WTC11 (cell line): ENCODE measurements at regions not wholly inside any gene's neighbourhood (a gene's known extent, or its start where the extent isn't known, plus 50 kb on each side); places are given as distances from the start of the nearest gene placed in this dataset.

Source experiments
- ATAC-seq: fragments of 200-7000 bp; cut with Tn5 transposase; 2 replicates; pipeline ENCODE4 v1.10.0; 2021; ENCODE audit warnings: mild to moderate bottlenecking, moderate library complexity
- CTCF ChIA-PET: fragments of 300-600 bp; sonication (Branson Sonifier 250); formaldehyde crosslinking; loops from one replicate; lab custom pipeline; 2021; ENCODE audit warnings: antibody characterized with exemption; lab: Charles Lee
- POLR2A ChIA-PET: fragments of 350-600 bp; sonication (Branson Sonifier 250); formaldehyde crosslinking; loops from one replicate; lab custom pipeline; 2021; ENCODE audit warnings: antibody characterized with exemption; lab: Charles Lee
- DNase-seq: peaks from one replicate; pipeline ENCODE4 v3.0.0; 2021; ENCODE audit warnings: low spot score
- H3K27ac Mint-ChIP-seq: 2 replicates; pipeline ENCODE4 v1.8.0; 2021; ENCODE audit warnings: mixed read lengths
- H3K27me3 Mint-ChIP-seq: 2 replicates; pipeline ENCODE4 v1.8.0; 2021; ENCODE audit warnings: low read depth, mild to moderate bottlenecking, moderate library complexity, mixed read lengths
- H3K36me3 Mint-ChIP-seq: 2 replicates; pipeline ENCODE4 v1.8.0; 2021; ENCODE audit warnings: mixed read lengths
- H3K4me1 Mint-ChIP-seq: 2 replicates; pipeline ENCODE4 v1.8.0; 2022; ENCODE audit warnings: mixed read lengths
- H3K4me3 Mint-ChIP-seq: 2 replicates; pipeline ENCODE4 v1.8.0; 2021; ENCODE audit warnings: mild to moderate bottlenecking, moderate library complexity, mixed read lengths
- H3K9me3 Mint-ChIP-seq: 2 replicates; pipeline ENCODE4 v1.8.0; 2021; ENCODE audit warnings: mixed read lengths
- CREB1 ChIP-seq: sonication (generic); formaldehyde crosslinking; IDR thresholded peaks from 2 replicates; pipeline ENCODE4 v1.8.0; 2023; ENCODE audit warnings: mild to moderate bottlenecking, missing genetic modification reagents
- CREM ChIP-seq: sonication (generic); formaldehyde crosslinking; IDR thresholded peaks from 2 replicates; pipeline ENCODE4 v1.8.1; 2022; ENCODE audit warnings: mild to moderate bottlenecking, missing genetic modification reagents, moderate library complexity
- EMX1 ChIP-seq: fragments of 250-450 bp; sonication (Bioruptor Pico); IDR thresholded peaks from 2 replicates; pipeline ENCODE4 v1.8.0; 2021; ENCODE audit warnings: mild to moderate bottlenecking
- GRHL2 ChIP-seq: fragments of 250-450 bp; sonication (Bioruptor Pico); IDR thresholded peaks from 2 replicates; pipeline ENCODE4 v1.8.0; 2022; ENCODE audit warnings: mild to moderate bottlenecking, moderate library complexity; ENCODE audit not compliant: insufficient replicate concordance, severe bottlenecking
- GTF2I ChIP-seq: fragments of 250-450 bp; sonication (Bioruptor Pico); conservative IDR thresholded peaks from 2 replicates; pipeline ENCODE4 v1.4.0; 2021; ENCODE audit warnings: mild to moderate bottlenecking
- IRF2 ChIP-seq: sonication (generic); formaldehyde crosslinking; IDR thresholded peaks from 2 replicates; pipeline ENCODE4 v1.8.0; 2022; ENCODE audit warnings: low read depth, missing genetic modification reagents, borderline replicate concordance
- JUN ChIP-seq: sonication (generic); formaldehyde crosslinking; IDR thresholded peaks from 2 replicates; pipeline ENCODE4 v1.8.0; 2023; ENCODE audit warnings: mild to moderate bottlenecking, missing genetic modification reagents
- KAT7 ChIP-seq: sonication (generic); formaldehyde crosslinking; IDR thresholded peaks from 2 replicates; pipeline ENCODE4 v1.8.1; 2023; ENCODE audit warnings: missing genetic modification reagents, mild to moderate bottlenecking, borderline replicate concordance
- NFATC4 ChIP-seq: fragments of 250-450 bp; sonication (Bioruptor Pico); IDR thresholded peaks from 2 replicates; pipeline ENCODE4 v1.9.0; 2021; ENCODE audit warnings: mild to moderate bottlenecking
- NFYB ChIP-seq: sonication (generic); formaldehyde crosslinking; conservative IDR thresholded peaks from 2 replicates; pipeline ENCODE4 v1.8.0; 2022; ENCODE audit warnings: low read depth, missing genetic modification reagents
- NR1H2 ChIP-seq: sonication (generic); formaldehyde crosslinking; IDR thresholded peaks from 2 replicates; pipeline ENCODE4 v1.9.0; 2021; ENCODE audit warnings: mild to moderate bottlenecking, moderate library complexity, missing genetic modification reagents
- NR3C1 ChIP-seq: sonication (generic); formaldehyde crosslinking; conservative IDR thresholded peaks from 2 replicates; pipeline ENCODE4 v1.8.1; 2023; ENCODE audit warnings: low read depth, mild to moderate bottlenecking, missing genetic modification reagents
- RELA ChIP-seq: sonication (generic); formaldehyde crosslinking; IDR thresholded peaks from 2 replicates; pipeline ENCODE4 v1.8.1; 2022; ENCODE audit warnings: missing genetic modification reagents, mild to moderate bottlenecking, borderline replicate concordance
- SMAD3 ChIP-seq: sonication (generic); formaldehyde crosslinking; IDR thresholded peaks from 2 replicates; pipeline ENCODE4 v1.8.0; 2022; ENCODE audit warnings: missing genetic modification reagents, mild to moderate bottlenecking, borderline replicate concordance
- SOX15 ChIP-seq: fragments of 250-450 bp; sonication (Bioruptor Pico); IDR thresholded peaks from 2 replicates; pipeline ENCODE4 v1.9.0; 2021; ENCODE audit warnings: mild to moderate bottlenecking
- TEAD1 ChIP-seq: sonication (generic); formaldehyde crosslinking; IDR thresholded peaks from 2 replicates; pipeline ENCODE4 v1.8.0; 2022; ENCODE audit warnings: mild to moderate bottlenecking, missing genetic modification reagents
- TEAD4 ChIP-seq: sonication (generic); formaldehyde crosslinking; IDR thresholded peaks from 2 replicates; pipeline ENCODE4 v1.8.0; 2022; ENCODE audit warnings: mild to moderate bottlenecking, missing genetic modification reagents
- ZNF263 ChIP-seq: sonication (generic); formaldehyde crosslinking; IDR thresholded peaks from 2 replicates; pipeline ENCODE4 v1.8.1; 2022; ENCODE audit warnings: low read depth, mild to moderate bottlenecking, moderate library complexity, missing genetic modification reagents
- ZNF671 ChIP-seq: fragments of 250-450 bp; sonication (Bioruptor Pico); IDR thresholded peaks from 2 replicates; pipeline ENCODE4 v1.8.0; 2021; ENCODE audit warnings: mild to moderate bottlenecking
- TF ChIP-seq, protein P1 (sequence below): sonication (generic); formaldehyde crosslinking; IDR thresholded peaks from 2 replicates; pipeline ENCODE4 v1.8.0; 2022; ENCODE audit warnings: mild to moderate bottlenecking, missing genetic modification reagents
- TF ChIP-seq, protein P2 (sequence below): fragments of 250-450 bp; sonication (Bioruptor Pico); IDR thresholded peaks from 2 replicates; pipeline ENCODE4 v1.9.0; 2021; ENCODE audit warnings: mild to moderate bottlenecking
- TF ChIP-seq, protein P3 (sequence below): sonication (generic); formaldehyde crosslinking; IDR thresholded peaks from 2 replicates; pipeline ENCODE4 v1.8.0; 2022; ENCODE audit warnings: mild to moderate bottlenecking, missing genetic modification reagents
- TF ChIP-seq, protein P4 (sequence below): sonication (generic); formaldehyde crosslinking; IDR thresholded peaks from 2 replicates; pipeline ENCODE4 v1.8.1; 2023; ENCODE audit warnings: mild to moderate bottlenecking, moderate library complexity, missing genetic modification reagents
- TF ChIP-seq, protein P5 (sequence below): sonication (generic); formaldehyde crosslinking; IDR thresholded peaks from 2 replicates; pipeline ENCODE4 v1.8.1; 2023; ENCODE audit warnings: mild to moderate bottlenecking, missing genetic modification reagents, moderate library complexity
- TF ChIP-seq, protein P6 (sequence below): sonication (generic); formaldehyde crosslinking; IDR thresholded peaks from 2 replicates; pipeline ENCODE4 v1.8.1; 2022; ENCODE audit warnings: missing genetic modification reagents, borderline replicate concordance
- TF ChIP-seq, protein P7 (sequence below): fragments of 250-450 bp; sonication (Bioruptor Pico); IDR thresholded peaks from 2 replicates; pipeline ENCODE4 v2.1.2; 2022; ENCODE audit warnings: mild to moderate bottlenecking, moderate library complexity
- TF ChIP-seq, protein P8 (sequence below): sonication (generic); formaldehyde crosslinking; IDR thresholded peaks from 2 replicates; pipeline ENCODE4 v1.8.0; 2022; ENCODE audit warnings: mild to moderate bottlenecking, missing genetic modification reagents

DNA sequence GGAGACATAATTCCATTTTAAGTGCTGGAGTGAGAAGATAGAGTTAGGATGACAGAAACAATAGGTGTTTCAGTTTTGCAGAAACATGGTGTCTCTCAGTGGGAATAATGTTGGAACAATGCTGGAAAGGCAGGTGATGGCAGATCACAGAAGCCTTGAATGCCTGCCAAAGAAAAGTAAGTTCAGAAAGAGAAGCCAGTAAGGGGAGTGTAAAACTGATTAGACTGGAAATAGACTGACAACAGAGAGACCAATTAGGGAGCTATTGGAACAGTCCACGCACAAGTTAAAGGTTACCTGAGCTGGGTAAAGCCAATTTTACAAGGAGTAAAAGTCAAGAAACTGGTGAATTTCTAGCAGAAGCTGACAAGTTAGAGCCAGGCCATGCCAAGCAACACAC is 142.9 kb downstream of the TFAP2A start:
- ChIA-PET POLR2A (no interaction called here), CTCF (no interaction called here)

DNA sequence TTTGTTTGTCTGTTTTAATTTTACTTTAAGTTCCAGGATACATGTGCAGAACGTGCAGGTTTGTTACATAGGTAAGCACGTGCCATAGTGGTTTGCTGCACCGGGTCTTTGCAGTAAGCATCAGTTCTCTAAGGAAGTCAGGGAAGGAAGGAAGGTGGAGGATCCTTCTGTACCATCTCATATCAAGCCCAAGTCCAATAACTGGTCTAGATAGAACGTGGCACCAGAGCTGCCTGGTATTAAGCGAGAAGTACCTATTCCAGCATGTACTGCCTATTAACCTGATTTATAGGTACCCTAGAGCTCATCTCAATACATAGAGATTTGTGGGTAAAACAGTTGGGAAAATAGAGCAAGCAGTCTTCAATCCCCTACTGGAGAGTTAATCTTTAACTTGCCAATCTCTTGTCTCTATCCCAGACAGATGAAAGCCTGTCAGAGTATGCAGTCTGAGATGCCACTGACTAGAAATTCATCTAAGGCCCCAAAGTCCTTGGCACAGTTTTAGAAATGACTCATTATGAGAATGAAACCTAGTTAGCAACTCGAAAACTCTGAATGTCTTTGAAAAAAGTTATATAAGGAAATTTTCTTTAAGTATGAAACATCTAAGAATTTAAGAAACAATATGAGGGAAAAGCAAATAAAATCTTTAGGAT is 144.9 kb downstream of the TFAP2A start:
- H3K27me3 Mint-ChIP-seq, result no peaks in the 10 kb centered on the region
- ATAC-seq, result no peak
- no peak for DNase-seq
- H3K36me3 Mint-ChIP-seq, result no peaks in the 10 kb centered on the region; the same call in 1 of the 2 replicates
- H3K4me1 Mint-ChIP-seq, result peaks cover 53% of the 10 kb centered on the region
- TF ChIP-seq NFYB (no peak), GRHL2 (CRISPR knock-in tag) (no peak), TEAD4 (CRISPR knock-in tag) (no peak), ZNF263 (no peak), TEAD1 (CRISPR knock-in tag) (no peak), CREM (CRISPR knock-in tag) (no peak)
- TF ChIP-seq, protein P1, sequence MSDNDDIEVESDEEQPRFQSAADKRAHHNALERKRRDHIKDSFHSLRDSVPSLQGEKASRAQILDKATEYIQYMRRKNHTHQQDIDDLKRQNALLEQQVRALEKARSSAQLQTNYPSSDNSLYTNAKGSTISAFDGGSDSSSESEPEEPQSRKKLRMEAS (CRISPR knock-in tag), result no peak
- TF ChIP-seq, protein P2, sequence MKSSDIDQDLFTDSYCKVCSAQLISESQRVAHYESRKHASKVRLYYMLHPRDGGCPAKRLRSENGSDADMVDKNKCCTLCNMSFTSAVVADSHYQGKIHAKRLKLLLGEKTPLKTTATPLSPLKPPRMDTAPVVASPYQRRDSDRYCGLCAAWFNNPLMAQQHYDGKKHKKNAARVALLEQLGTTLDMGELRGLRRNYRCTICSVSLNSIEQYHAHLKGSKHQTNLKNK (CRISPR knock-in tag), result no peak
- TF ChIP-seq, protein P3, sequence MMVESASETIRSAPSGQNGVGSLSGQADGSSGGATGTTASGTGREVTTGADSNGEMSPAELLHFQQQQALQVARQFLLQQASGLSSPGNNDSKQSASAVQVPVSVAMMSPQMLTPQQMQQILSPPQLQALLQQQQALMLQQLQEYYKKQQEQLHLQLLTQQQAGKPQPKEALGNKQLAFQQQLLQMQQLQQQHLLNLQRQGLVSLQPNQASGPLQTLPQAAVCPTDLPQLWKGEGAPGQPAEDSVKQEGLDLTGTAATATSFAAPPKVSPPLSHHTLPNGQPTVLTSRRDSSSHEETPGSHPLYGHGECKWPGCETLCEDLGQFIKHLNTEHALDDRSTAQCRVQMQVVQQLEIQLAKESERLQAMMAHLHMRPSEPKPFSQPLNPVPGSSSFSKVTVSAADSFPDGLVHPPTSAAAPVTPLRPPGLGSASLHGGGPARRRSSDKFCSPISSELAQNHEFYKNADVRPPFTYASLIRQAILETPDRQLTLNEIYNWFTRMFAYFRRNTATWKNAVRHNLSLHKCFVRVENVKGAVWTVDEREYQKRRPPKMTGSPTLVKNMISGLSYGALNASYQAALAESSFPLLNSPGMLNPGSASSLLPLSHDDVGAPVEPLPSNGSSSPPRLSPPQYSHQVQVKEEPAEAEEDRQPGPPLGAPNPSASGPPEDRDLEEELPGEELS (CRISPR knock-in tag), result no peak
- TF ChIP-seq, protein P4, sequence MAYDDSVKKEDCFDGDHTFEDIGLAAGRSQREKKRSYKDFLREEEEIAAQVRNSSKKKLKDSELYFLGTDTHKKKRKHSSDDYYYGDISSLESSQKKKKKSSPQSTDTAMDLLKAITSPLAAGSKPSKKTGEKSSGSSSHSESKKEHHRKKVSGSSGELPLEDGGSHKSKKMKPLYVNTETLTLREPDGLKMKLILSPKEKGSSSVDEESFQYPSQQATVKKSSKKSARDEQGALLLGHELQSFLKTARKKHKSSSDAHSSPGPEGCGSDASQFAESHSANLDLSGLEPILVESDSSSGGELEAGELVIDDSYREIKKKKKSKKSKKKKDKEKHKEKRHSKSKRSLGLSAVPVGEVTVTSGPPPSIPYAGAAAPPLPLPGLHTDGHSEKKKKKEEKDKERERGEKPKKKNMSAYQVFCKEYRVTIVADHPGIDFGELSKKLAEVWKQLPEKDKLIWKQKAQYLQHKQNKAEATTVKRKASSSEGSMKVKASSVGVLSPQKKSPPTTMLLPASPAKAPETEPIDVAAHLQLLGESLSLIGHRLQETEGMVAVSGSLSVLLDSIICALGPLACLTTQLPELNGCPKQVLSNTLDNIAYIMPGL (CRISPR knock-in tag), result no peak
- POLR2A ChIA-PET, result no interaction called here
- peaks cover 10% of the 10 kb centered on the region for H3K9me3 Mint-ChIP-seq
- CTCF ChIA-PET, result interaction anchor here (2.2 kb wide), 1 partner anchor 21 kb away, joined by 12 read pairs; no protein-coding TSS in a partner anchor
- H3K27ac Mint-ChIP-seq, result no peak overlapping the region
- no peak overlapping the region for H3K4me3 Mint-ChIP-seq

More for the DNA sequence above, 142.9 kb downstream of the TFAP2A start:
- Mint-ChIP-seq H3K27me3 (no peaks in the 10 kb centered on the region), H3K27ac (no peak overlapping the region), H3K36me3 (no peaks in the 10 kb centered on the region), H3K4me3 (no peak overlapping the region), H3K4me1 (peaks cover 46% of the 10 kb centered on the region), H3K9me3 (no peaks in the 10 kb centered on the region)
- DNase-seq, result no peak
- TF ChIP-seq CREB1 (CRISPR knock-in tag) (no peak), SMAD3 (CRISPR knock-in tag) (no peak), GTF2I (CRISPR knock-in tag) (no peak), KAT7 (no peak), RELA (CRISPR knock-in tag) (no peak), NR3C1 (CRISPR knock-in tag) (no peak), NFATC4 (CRISPR knock-in tag) (no peak), IRF2 (no peak), ZNF671 (no peak), ZNF263 (no peak), JUN (CRISPR knock-in tag) (no peak), SOX15 (no peak), NR1H2 (CRISPR knock-in tag) (no peak), EMX1 (no peak)
- TF ChIP-seq, protein P5, sequence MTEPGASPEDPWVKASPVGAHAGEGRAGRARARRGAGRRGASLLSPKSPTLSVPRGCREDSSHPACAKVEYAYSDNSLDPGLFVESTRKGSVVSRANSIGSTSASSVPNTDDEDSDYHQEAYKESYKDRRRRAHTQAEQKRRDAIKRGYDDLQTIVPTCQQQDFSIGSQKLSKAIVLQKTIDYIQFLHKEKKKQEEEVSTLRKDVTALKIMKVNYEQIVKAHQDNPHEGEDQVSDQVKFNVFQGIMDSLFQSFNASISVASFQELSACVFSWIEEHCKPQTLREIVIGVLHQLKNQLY (CRISPR knock-in tag), result no peak
- TF ChIP-seq, protein P6, sequence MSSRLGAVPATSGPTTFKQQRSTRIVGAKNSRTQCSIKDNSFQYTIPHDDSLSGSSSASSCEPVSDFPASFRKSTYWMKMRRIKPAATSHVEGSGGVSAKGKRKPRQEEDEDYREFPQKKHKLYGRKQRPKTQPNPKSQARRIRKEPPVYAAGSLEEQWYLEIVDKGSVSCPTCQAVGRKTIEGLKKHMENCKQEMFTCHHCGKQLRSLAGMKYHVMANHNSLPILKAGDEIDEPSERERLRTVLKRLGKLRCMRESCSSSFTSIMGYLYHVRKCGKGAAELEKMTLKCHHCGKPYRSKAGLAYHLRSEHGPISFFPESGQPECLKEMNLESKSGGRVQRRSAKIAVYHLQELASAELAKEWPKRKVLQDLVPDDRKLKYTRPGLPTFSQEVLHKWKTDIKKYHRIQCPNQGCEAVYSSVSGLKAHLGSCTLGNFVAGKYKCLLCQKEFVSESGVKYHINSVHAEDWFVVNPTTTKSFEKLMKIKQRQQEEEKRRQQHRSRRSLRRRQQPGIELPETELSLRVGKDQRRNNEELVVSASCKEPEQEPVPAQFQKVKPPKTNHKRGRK, result no peak
- TF ChIP-seq, protein P7, sequence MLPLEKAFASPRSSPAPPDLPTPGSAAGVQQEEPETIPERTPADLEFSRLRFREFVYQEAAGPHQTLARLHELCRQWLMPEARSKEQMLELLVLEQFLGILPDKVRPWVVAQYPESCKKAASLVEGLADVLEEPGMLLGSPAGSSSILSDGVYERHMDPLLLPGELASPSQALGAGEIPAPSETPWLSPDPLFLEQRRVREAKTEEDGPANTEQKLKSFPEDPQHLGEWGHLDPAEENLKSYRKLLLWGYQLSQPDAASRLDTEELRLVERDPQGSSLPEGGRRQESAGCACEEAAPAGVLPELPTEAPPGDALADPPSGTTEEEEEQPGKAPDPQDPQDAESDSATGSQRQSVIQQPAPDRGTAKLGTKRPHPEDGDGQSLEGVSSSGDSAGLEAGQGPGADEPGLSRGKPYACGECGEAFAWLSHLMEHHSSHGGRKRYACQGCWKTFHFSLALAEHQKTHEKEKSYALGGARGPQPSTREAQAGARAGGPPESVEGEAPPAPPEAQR (CRISPR knock-in tag), result no peak
- TF ChIP-seq, protein P8, sequence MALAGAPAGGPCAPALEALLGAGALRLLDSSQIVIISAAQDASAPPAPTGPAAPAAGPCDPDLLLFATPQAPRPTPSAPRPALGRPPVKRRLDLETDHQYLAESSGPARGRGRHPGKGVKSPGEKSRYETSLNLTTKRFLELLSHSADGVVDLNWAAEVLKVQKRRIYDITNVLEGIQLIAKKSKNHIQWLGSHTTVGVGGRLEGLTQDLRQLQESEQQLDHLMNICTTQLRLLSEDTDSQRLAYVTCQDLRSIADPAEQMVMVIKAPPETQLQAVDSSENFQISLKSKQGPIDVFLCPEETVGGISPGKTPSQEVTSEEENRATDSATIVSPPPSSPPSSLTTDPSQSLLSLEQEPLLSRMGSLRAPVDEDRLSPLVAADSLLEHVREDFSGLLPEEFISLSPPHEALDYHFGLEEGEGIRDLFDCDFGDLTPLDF (CRISPR knock-in tag), result no peak
- ATAC-seq, result no peak
